ENCODE measurements at regions not wholly inside any gene's neighbourhood (a gene's known extent, or its start where the extent isn't known, plus 50 kb on each side); places are given as distances from the start of the nearest gene placed in this dataset.

DNA sequence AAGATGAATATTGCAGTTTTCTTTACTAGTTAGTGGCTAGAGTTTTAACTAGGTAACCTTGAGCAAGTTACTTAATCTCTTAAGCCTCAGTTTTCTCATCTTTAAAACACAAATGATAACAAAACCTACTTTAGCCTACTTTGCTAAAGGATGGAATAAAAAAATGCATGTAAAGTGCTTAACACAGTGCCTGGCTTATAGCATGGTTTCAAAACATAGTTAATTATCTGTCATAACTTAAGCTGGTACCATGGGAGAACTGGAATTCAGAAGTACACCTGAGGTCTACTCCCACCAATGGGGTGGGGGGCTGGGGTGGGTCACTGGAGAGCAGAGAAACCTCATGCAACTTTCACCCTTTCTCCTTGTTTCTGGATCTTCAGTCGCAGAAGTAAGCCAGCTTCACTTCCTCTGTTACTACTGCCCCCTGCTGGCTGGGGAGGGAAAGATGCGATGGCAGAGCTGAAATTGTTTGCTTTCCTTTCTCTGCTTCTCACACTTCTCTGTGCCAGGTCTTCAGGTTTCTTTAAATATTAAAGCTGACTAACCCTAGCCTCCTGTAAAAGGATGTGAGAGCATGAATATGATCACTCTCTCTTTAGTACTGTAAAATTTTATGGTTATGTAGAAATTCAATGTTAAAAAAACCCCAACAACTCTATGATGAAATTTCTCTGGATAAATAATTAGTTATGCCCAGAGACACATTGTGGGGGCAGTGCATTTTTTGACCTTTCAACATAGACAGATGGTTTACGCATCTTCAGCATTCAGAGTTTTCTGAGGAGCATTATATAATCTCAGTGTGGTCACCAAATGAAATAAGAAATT is 324.2 kb downstream of the HLX start:
- Histone ChIP-seq H3K4me3 (no peak overlapping the region), H3K27ac (no peak overlapping the region), H3K4me1 (replicated peaks in 1 of 2) (no peaks in the 10 kb centered on the region)
- in situ Hi-C loops (cut with MboI; ENCODE audit: low pct_unique_long_range_greater_than_20kb in 2 of 9, low sequenced_read_pairs in 9 of 9, unreplicated experiment in 9 of 9), result loop anchor here in 3 of 9 experiments (10.0 to 25.0 kb wide), 3 partner anchors 316 to 341 kb away; partner anchors contain the start of gene HLX (in 2 of the 3)
- 0 to 44% (median 17%) methylated on average over 1 to 3 of the region's 3 CpGs; no CpG with 5 or more reads in 2 of the 10 experiments for WGBS, 10 experiments
- peak in 3 of 8 experiments; percentile 27 to 50 (median 40) for ATAC-seq (replicated peaks in 6 of 8)

DNA sequence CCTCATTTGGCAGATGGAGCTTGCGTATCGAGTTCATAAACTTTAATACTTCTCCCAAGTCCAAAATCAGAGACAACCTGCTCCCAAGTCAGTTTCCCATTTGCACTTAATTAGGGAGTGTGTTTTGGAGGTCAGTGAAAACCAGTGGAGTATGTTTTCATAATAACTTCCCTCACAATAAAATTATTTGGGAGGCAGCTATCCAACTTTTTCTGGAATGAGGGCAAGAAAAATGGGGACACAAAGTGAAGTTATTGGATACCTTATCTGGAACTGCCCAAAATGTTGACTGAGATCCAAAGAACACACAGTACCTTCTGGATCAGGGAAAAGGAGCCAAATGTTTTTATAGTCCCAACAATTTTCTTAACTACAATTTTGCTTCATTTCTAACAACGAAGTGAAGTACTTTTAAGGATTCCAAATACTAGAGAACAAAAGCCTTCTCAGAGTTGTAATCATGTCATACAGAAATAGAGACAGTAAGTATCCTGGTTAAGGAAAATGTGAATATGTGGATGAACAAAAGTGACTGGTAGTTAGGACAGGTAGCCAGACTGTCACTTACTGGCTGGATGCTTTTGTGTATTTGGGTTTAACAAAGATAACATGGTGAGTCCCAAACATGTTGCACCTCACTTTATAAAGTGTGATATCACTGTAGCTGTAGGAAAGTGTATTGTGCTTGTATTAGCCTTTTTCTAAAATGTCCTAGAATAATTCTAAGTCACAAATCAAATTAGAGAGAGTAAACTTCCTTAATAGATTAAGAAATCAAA is 325.0 kb downstream of the HLX start:
- ATAC-seq (replicated peaks in 6 of 8), result no peak
- H3K4me3 ChIP-seq, result no peak overlapping the region
- no peak overlapping the region for H3K27ac ChIP-seq
- WGBS, 10 experiments, result 0 to 100% (median 67%) methylated on average over 1 to 3 of the region's 3 CpGs; no CpG with 5 or more reads in 1 of the 10 experiments
- no peaks in the 10 kb centered on the region for H3K4me1 ChIP-seq (replicated peaks in 1 of 2)
- in situ Hi-C loops (cut with MboI; ENCODE audit: low pct_unique_long_range_greater_than_20kb in 2 of 9, low sequenced_read_pairs in 9 of 9, unreplicated experiment in 9 of 9), result loop anchor here in 3 of 9 experiments (10.0 to 25.0 kb wide), 3 partner anchors 317 to 342 kb away; partner anchors contain the start of gene HLX (in 2 of the 3)

GRCh38 chr1:221206076-221206475 is 326.8 kb downstream of the HLX start:
- 40 to 85% (median 75%) methylated on average over 1 of the region's 1 CpG; no CpG with 5 or more reads in 3 of the 10 experiments for WGBS, 10 experiments
- no peak for ATAC-seq (replicated peaks in 6 of 8)
- Histone ChIP-seq H3K4me3 (no peak overlapping the region), H3K27ac (no peak overlapping the region), H3K4me1 (replicated peaks in 1 of 2) (no peaks in the 10 kb centered on the region)
- in situ Hi-C loops (cut with MboI; ENCODE audit: low pct_unique_long_range_greater_than_20kb in 2 of 9, low sequenced_read_pairs in 9 of 9, unreplicated experiment in 9 of 9), result loop anchor here in 3 of 9 experiments (10.0 to 25.0 kb wide), 3 partner anchors 319 to 344 kb away; partner anchors contain the start of gene HLX (in 2 of the 3)

GRCh38 chr1:221212926-221213325 is 333.7 kb downstream of the HLX start:
- Histone ChIP-seq H3K27ac (no peak overlapping the region), H3K4me1 (replicated peaks in 1 of 2) (peaks cover 0 to 6% of the 10 kb centered on the region in 2 donors), H3K4me3 (no peak overlapping the region)
- in situ Hi-C loops (cut with MboI; ENCODE audit: low pct_unique_long_range_greater_than_20kb in 2 of 9, low sequenced_read_pairs in 9 of 9, unreplicated experiment in 9 of 9), result loop anchor here in 2 of 9 experiments (25.0 kb wide), 2 partner anchors 326 to 351 kb away; partner anchors contain the start of gene HLX (in 1 of the 2)
- no peak for ATAC-seq (replicated peaks in 6 of 8)
- WGBS, 10 experiments, result 42 to 89% (median 80%) methylated on average over 1 to 5 of the region's 5 CpGs; no CpG with 5 or more reads in 1 of the 10 experiments

- peaks cover 0 to 6% of the 10 kb centered on the region in 2 donors for H3K4me1 ChIP-seq (replicated peaks in 1 of 2)
- ATAC-seq (replicated peaks in 6 of 8), result peak in 3 of 8 experiments; percentile 42 to 55 (median 50)
- H3K27ac ChIP-seq, result no peak overlapping the region
- in situ Hi-C loops (cut with MboI; ENCODE audit: low pct_unique_long_range_greater_than_20kb in 2 of 9, low sequenced_read_pairs in 9 of 9, unreplicated experiment in 9 of 9), result loop anchor here in 2 of 9 experiments (25.0 kb wide), 2 partner anchors 330 to 355 kb away; partner anchors contain the start of gene HLX (in 1 of the 2)
- 8 to 71% (median 46%) methylated on average over 1 to 3 of the region's 3 CpGs; no CpG with 5 or more reads in 3 of the 10 experiments for WGBS, 10 experiments
- H3K4me3 ChIP-seq, result no peak overlapping the region
Measured at GRCh38 chr1:221217029-221217428, 337.8 kb downstream of the HLX start.

GRCh38 chr1:221223281-221223680 is 344.0 kb downstream of the HLX start:
- Histone ChIP-seq H3K4me1 (replicated peaks in 1 of 2) (peaks cover 0 to 5% of the 10 kb centered on the region in 2 donors), H3K27ac (no peak overlapping the region), H3K4me3 (no peak overlapping the region)
- in situ Hi-C loops (cut with MboI; ENCODE audit: low pct_unique_long_range_greater_than_20kb in 2 of 9, low sequenced_read_pairs in 9 of 9, unreplicated experiment in 9 of 9), result loop anchor here in 2 of 9 experiments (25.0 kb wide), 2 partner anchors 336 to 361 kb away; partner anchors contain the start of gene HLX (in 1 of the 2)
- WGBS, 10 experiments, result 0 to 88% (median 75%) methylated on average over 1 to 2 of the region's 2 CpGs
- no peak for ATAC-seq (replicated peaks in 6 of 8)

DNA sequence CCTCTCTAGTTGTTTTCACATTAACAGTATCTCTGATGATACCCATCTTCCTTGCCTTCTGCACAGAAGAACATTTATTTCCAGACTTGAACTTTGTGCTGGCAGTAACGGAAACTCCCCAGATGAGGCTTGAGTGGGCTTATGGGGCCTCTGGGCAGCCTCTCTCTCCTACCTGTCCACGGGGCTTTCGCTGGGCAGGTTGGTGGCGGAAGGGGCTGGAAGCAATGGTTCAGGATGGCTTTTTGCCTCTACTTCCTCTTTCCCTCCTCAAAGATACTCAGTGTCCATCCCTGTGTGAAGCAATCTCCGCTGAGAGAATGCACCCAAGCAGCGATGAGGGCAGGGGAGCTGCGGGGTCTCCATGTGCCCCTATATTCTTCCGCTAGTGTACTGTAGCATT is 348.2 kb downstream of the HLX start:
- ATAC-seq (replicated peaks in 6 of 8), result peak in 1 of 8 experiments; percentile 27
- no peak overlapping the region for H3K27ac ChIP-seq
- peaks cover 0 to 5% of the 10 kb centered on the region in 2 donors for H3K4me1 ChIP-seq (replicated peaks in 1 of 2)
- WGBS, 10 experiments, result 40 to 100% (median 75%) methylated on average over 1 to 5 of the region's 8 CpGs; no CpG with 5 or more reads in 3 of the 10 experiments
- in situ Hi-C loops (cut with MboI; ENCODE audit: low pct_unique_long_range_greater_than_20kb in 2 of 9, low sequenced_read_pairs in 9 of 9, unreplicated experiment in 9 of 9), result no loop called here
- H3K4me3 ChIP-seq, result no peak overlapping the region

DNA sequence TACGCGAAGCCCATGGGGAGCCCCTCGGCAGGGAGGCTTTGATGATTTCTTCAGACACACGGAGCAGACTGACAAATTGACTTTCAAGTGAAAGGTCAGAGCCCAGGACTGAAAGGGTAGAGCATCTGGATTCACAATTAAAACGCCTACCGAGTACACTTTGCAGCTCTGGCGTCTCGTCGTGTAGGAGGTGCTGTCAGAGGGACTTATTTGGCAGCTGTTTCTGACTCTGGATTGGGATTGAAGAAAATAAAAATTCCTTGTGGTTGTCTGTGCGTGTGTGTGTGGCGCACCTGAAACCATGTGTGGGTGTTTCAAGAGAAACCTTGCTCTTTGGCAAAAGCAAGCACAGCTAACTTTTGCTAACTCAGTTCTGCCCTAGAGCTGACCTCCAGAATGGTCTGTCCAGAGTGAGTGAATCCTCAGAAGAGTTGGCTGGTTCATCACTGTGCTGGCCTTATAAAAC is 348.7 kb downstream of the HLX start:
- H3K27ac ChIP-seq, result no peak overlapping the region
- ATAC-seq (replicated peaks in 6 of 8), result peak in 1 of 8 experiments; percentile 39

GRCh38 chr1:221228594-221228993 is 349.4 kb downstream of the HLX start:
- in situ Hi-C loops (cut with MboI; ENCODE audit: low pct_unique_long_range_greater_than_20kb in 2 of 9, low sequenced_read_pairs in 9 of 9, unreplicated experiment in 9 of 9), result no loop called here
- peaks cover 0 to 5% of the 10 kb centered on the region in 2 donors for H3K4me1 ChIP-seq (replicated peaks in 1 of 2)
- no peak overlapping the region for H3K4me3 ChIP-seq
- H3K27ac ChIP-seq, result no peak overlapping the region
- no peak for ATAC-seq (replicated peaks in 6 of 8)
- 0 to 52% (median 20%) methylated on average over 1 to 5 of the region's 5 CpGs; no CpG with 5 or more reads in 1 of the 10 experiments for WGBS, 10 experiments

More for the DNA sequence above, 348.7 kb downstream of the HLX start:
- in situ Hi-C loops (cut with MboI; ENCODE audit: low pct_unique_long_range_greater_than_20kb in 2 of 9, low sequenced_read_pairs in 9 of 9, unreplicated experiment in 9 of 9), result no loop called here
- WGBS, 10 experiments, result 0 to 40% (median 12%) methylated on average over 1 to 11 of the region's 11 CpGs; no CpG with 5 or more reads in 2 of the 10 experiments
- Histone ChIP-seq H3K4me1 (replicated peaks in 1 of 2) (peaks cover 0 to 5% of the 10 kb centered on the region in 2 donors), H3K4me3 (no peak overlapping the region)

GRCh38 chr1:221230605-221231004 is 351.4 kb downstream of the HLX start:
- peaks cover 0 to 5% of the 10 kb centered on the region in 2 donors for H3K4me1 ChIP-seq (replicated peaks in 1 of 2)
- no peak overlapping the region for H3K27ac ChIP-seq
- in situ Hi-C loops (cut with MboI; ENCODE audit: low pct_unique_long_range_greater_than_20kb in 2 of 9, low sequenced_read_pairs in 9 of 9, unreplicated experiment in 9 of 9), result no loop called here
- ATAC-seq (replicated peaks in 6 of 8), result peak in 5 of 8 experiments; percentile 29 to 99 (median 82)
- WGBS, 10 experiments, result 0 to 68% (median 48%) methylated on average over 1 of the region's 1 CpG; no CpG with 5 or more reads in 2 of the 10 experiments
- H3K4me3 ChIP-seq, result no peak overlapping the region

- no peak overlapping the region for H3K27ac ChIP-seq
- in situ Hi-C loops (cut with MboI; ENCODE audit: low pct_unique_long_range_greater_than_20kb in 2 of 9, low sequenced_read_pairs in 9 of 9, unreplicated experiment in 9 of 9), result no loop called here
- no peak for ATAC-seq (replicated peaks in 6 of 8)
- no peak overlapping the region for H3K4me3 ChIP-seq
- 60 to 100% (median 83%) methylated on average over 1 to 2 of the region's 2 CpGs; no CpG with 5 or more reads in 3 of the 10 experiments for WGBS, 10 experiments
- peaks cover under 1 to 4% of the 10 kb centered on the region in 2 donors for H3K4me1 ChIP-seq (replicated peaks in 1 of 2)
Measured at GRCh38 chr1:221234791-221235190, 355.5 kb downstream of the HLX start.

GRCh38 chr1:221237587-221237986 is 358.3 kb downstream of the HLX start:
- Histone ChIP-seq H3K4me1 (replicated peaks in 1 of 2) (peaks cover 5 to 6% of the 10 kb centered on the region in 2 donors), H3K4me3 (no peak overlapping the region), H3K27ac (no peak overlapping the region)
- in situ Hi-C loops (cut with MboI; ENCODE audit: low pct_unique_long_range_greater_than_20kb in 2 of 9, low sequenced_read_pairs in 9 of 9, unreplicated experiment in 9 of 9), result no loop called here
- 50 to 100% (median 84%) methylated on average over 1 to 3 of the region's 3 CpGs for WGBS, 10 experiments
- ATAC-seq (replicated peaks in 6 of 8), result no peak
